B cell (primary cell): ENCODE measurements at regions not wholly inside any gene's neighbourhood (a gene's known extent, or its start where the extent isn't known, plus 50 kb on each side); places are given as distances from the start of the nearest gene placed in this dataset.

ENCODE experiments used
- CTCF ChIP-seq: fragments of 200-600 bp; IDR thresholded peaks from one replicate; pipeline ENCODE4 v1.8.0; 2022; ENCODE audit warnings: antibody characterized with exemption, mild to moderate bottlenecking
- EZH2 ChIP-seq: IDR thresholded peaks from 2 replicates; pipeline ENCODE4 v1.6.1; 2012; ENCODE audit warnings: borderline replicate concordance, low read depth, mild to moderate bottlenecking, moderate library complexity, low read length; ENCODE audit not compliant: insufficient read depth, poor library complexity, severe bottlenecking

- TF ChIP-seq EZH2, result no peak
- TF ChIP-seq CTCF, result no peak
Observed at GRCh38 chr6:114934079-114934478, 591.3 kb upstream of the HS3ST5 start.
